Activated naive CD4-positive, alpha-beta T cell treated with Interleukin-2 at 50 U/mL for 16 hours (primary cell): ENCODE measurements at regions not wholly inside any gene's neighbourhood (a gene's known extent, or its start where the extent isn't known, plus 50 kb on each side); places are given as distances from the start of the nearest gene placed in this dataset.
"Not testable (repeated sequence)": the region's sequence is repeated elsewhere in the genome, so short reads cannot be mapped to it uniquely, and the experiment has no call there.

ENCODE experiments used
- DNase-seq: peaks from one replicate; pipeline ENCODE4 v3.0.0-alpha.2; 2020

- DNase-seq: no peak
These were observed 828.3 kb upstream of the EEF2KMT start for GRCh38 chr16:5925850-5926249.

GRCh38 chr16:5922686-5923085 lies 825.1 kb upstream of the EEF2KMT start:
- no peak for DNase-seq

- no peak for DNase-seq
These were observed 821.1 kb upstream of the EEF2KMT start for GRCh38 chr16:5918567-5919130.

- no peak for DNase-seq
These were observed 820.0 kb upstream of the EEF2KMT start for GRCh38 chr16:5917436-5918195.

- DNase-seq: no peak
These were observed 819.2 kb upstream of the EEF2KMT start for GRCh38 chr16:5916711-5917191.

- DNase-seq: no peak
These were observed 813.6 kb upstream of the EEF2KMT start for GRCh38 chr16:5911241-5911640.

- DNase-seq: not testable (repeated sequence)
These were observed 812.0 kb upstream of the EEF2KMT start for GRCh38 chr16:5909556-5909955.

- no peak for DNase-seq
These were observed 809.9 kb upstream of the EEF2KMT start for GRCh38 chr16:5907544-5907943.

- no peak for DNase-seq
These were observed 808.8 kb upstream of the EEF2KMT start for GRCh38 chr16:5906351-5906750.

- no peak for DNase-seq
These were observed 808.3 kb upstream of the EEF2KMT start for GRCh38 chr16:5905935-5906334.

- no peak for DNase-seq
These were observed 806.2 kb upstream of the EEF2KMT start for GRCh38 chr16:5903832-5904231.

GRCh38 chr16:5903153-5903552 lies 805.6 kb upstream of the EEF2KMT start:
- DNase-seq: no peak

GRCh38 chr16:5900046-5900445 lies 802.5 kb upstream of the EEF2KMT start:
- DNase-seq: no peak

- no peak for DNase-seq
These were observed 798.4 kb upstream of the EEF2KMT start for GRCh38 chr16:5895976-5896375.

- no peak for DNase-seq
These were observed 797.5 kb upstream of the EEF2KMT start for GRCh38 chr16:5895137-5895536.

- no peak for DNase-seq
These were observed 793.7 kb upstream of the EEF2KMT start for GRCh38 chr16:5891296-5891695.

GRCh38 chr16:5885521-5885920 lies 787.9 kb upstream of the EEF2KMT start:
- DNase-seq: no peak

GRCh38 chr16:5884996-5885395 lies 787.4 kb upstream of the EEF2KMT start:
- no peak for DNase-seq

GRCh38 chr16:5884339-5884738 lies 786.7 kb upstream of the EEF2KMT start:
- no peak for DNase-seq

- no peak for DNase-seq
These were observed 784.6 kb upstream of the EEF2KMT start for GRCh38 chr16:5882087-5882640.

GRCh38 chr16:5875416-5875815 lies 777.8 kb upstream of the EEF2KMT start:
- DNase-seq: no peak

- DNase-seq: no peak
These were observed 777.3 kb upstream of the EEF2KMT start for GRCh38 chr16:5874899-5875298.

GRCh38 chr16:5873221-5873620 lies 775.6 kb upstream of the EEF2KMT start:
- DNase-seq: no peak
